ENCODE measurements at regions not wholly inside any gene's neighbourhood (a gene's known extent, or its start where the extent isn't known, plus 50 kb on each side); places are given as distances from the start of the nearest gene placed in this dataset.

GRCh38 chr22:19637408-19638281 lies 76.7 kb upstream of the SEPTIN5 start:
- no peak for TF ChIP-seq CTCF (IDR thresholded peaks at IDR 0.05)
- no peak for TF ChIP-seq POLR2A (IDR thresholded peaks at IDR 0.05)

Data from thyroid gland (tissue), 4 donors.